GM23338 (cell line): ENCODE measurements at regions not wholly inside any gene's neighbourhood (a gene's known extent, or its start where the extent isn't known, plus 50 kb on each side); places are given as distances from the start of the nearest gene placed in this dataset.

Experiments used
- ATAC-seq: fragments of 200-7000 bp; cut with Tn5 transposase; 3 replicates; pipeline ENCODE4 v1.9.1; 2020
- DNase-seq: peaks from one replicate; pipeline ENCODE4 v3.0.0-alpha.2; 2015; ENCODE audit warnings: low spot score
- H2AFZ ChIP-seq: fragments of 200-600 bp; sonication (generic); 2 replicates; pipeline ENCODE4 v1.8.0; 2016; ENCODE audit warnings: antibody characterized with exemption, mild to moderate bottlenecking, moderate library complexity
- H3F3A ChIP-seq: fragments of 200-600 bp; sonication (generic); replicated peaks from 2 replicates; pipeline ENCODE4 v1.8.0; 2017; ENCODE audit warnings: antibody characterized with exemption, mixed run types, low read depth
- H3K27ac ChIP-seq: fragments of 200-600 bp; sonication (generic); 2 replicates; pipeline ENCODE4 v1.6.1; 2016; ENCODE audit warnings: low read depth
- H3K27me3 ChIP-seq: fragments of 200-600 bp; sonication (generic); 2 replicates; pipeline ENCODE4 v1.8.0; 2016; ENCODE audit warnings: mild to moderate bottlenecking, mixed run types, moderate library complexity; ENCODE audit not compliant: insufficient read depth
- H3K36me3 ChIP-seq: fragments of 200-600 bp; sonication (generic); 2 replicates; pipeline ENCODE4 v1.8.0; 2016; ENCODE audit warnings: mild to moderate bottlenecking; ENCODE audit not compliant: insufficient read depth
- H3K4me1 ChIP-seq: fragments of 200-600 bp; sonication (generic); 2 replicates; pipeline ENCODE4 v1.8.0; 2016; ENCODE audit warnings: mild to moderate bottlenecking, moderate library complexity; ENCODE audit not compliant: insufficient read depth
- H3K4me2 ChIP-seq: fragments of 200-600 bp; sonication (generic); 2 replicates; pipeline ENCODE4 v1.7.1; 2017; ENCODE audit warnings: mixed run types
- H3K4me3 ChIP-seq: fragments of 200-600 bp; sonication (generic); 2 replicates; pipeline ENCODE4 v1.6.1; 2016; ENCODE audit warnings: mixed run types
- H3K79me2 ChIP-seq: fragments of 200-600 bp; sonication (generic); replicated peaks from 2 replicates; pipeline ENCODE4 v1.8.0; 2017; ENCODE audit warnings: mild to moderate bottlenecking; ENCODE audit not compliant: insufficient read depth
- H3K9me2 ChIP-seq: fragments of 200-600 bp; sonication (generic); 2 replicates; pipeline ENCODE4 v1.8.0; 2017; ENCODE audit not compliant: insufficient read depth
- H4K20me1 ChIP-seq: fragments of 200-600 bp; sonication (generic); replicated peaks from 2 replicates; pipeline ENCODE4 v1.8.0; 2017; ENCODE audit warnings: mild to moderate bottlenecking; ENCODE audit not compliant: insufficient read depth
- H3K27ac Mint-ChIP-seq: 2 replicates; pipeline ENCODE4 v1.8.0; 2020; ENCODE audit warnings: inconsistent platforms, mild to moderate bottlenecking, moderate library complexity, mixed read lengths
- H3K27me3 Mint-ChIP-seq: 3 replicates; pipeline ENCODE4 v1.8.0; 2022; ENCODE audit warnings: low read depth, mild to moderate bottlenecking, moderate library complexity, mixed read lengths, inconsistent platforms; ENCODE audit not compliant: insufficient read depth, poor library complexity
- H3K36me3 Mint-ChIP-seq: 3 replicates; pipeline ENCODE4 v1.8.0; 2021; ENCODE audit warnings: low read depth, mild to moderate bottlenecking, inconsistent platforms, moderate library complexity, mixed read lengths
- H3K4me1 Mint-ChIP-seq: 3 replicates; pipeline ENCODE4 v1.8.0; 2020; ENCODE audit warnings: mild to moderate bottlenecking, inconsistent platforms, mixed read lengths
- H3K4me3 Mint-ChIP-seq: 3 replicates; pipeline ENCODE4 v1.8.0; 2021; ENCODE audit warnings: moderate library complexity, mild to moderate bottlenecking, inconsistent platforms, mixed read lengths
- H3K9me3 Mint-ChIP-seq: 3 replicates; pipeline ENCODE4 v1.8.0; 2020; ENCODE audit warnings: moderate library complexity, mild to moderate bottlenecking, inconsistent platforms, mixed read lengths
- NANOG ChIP-seq: IDR thresholded peaks from 2 replicates; pipeline ENCODE4 v1.6.1; 2016; ENCODE audit warnings: antibody characterized with exemption, borderline replicate concordance
- ZNF331 ChIP-seq: fragments of 250-450 bp; sonication (Bioruptor Pico); IDR thresholded peaks from 2 replicates; pipeline ENCODE4 v1.5.0; 2020; ENCODE audit warnings: low read depth, mild to moderate bottlenecking, moderate library complexity
- ZNF462 ChIP-seq: fragments of 250-450 bp; sonication (Bioruptor Pico); IDR thresholded peaks from 2 replicates; pipeline ENCODE4 v1.5.0; 2020; ENCODE audit warnings: mild to moderate bottlenecking, moderate library complexity

DNA sequence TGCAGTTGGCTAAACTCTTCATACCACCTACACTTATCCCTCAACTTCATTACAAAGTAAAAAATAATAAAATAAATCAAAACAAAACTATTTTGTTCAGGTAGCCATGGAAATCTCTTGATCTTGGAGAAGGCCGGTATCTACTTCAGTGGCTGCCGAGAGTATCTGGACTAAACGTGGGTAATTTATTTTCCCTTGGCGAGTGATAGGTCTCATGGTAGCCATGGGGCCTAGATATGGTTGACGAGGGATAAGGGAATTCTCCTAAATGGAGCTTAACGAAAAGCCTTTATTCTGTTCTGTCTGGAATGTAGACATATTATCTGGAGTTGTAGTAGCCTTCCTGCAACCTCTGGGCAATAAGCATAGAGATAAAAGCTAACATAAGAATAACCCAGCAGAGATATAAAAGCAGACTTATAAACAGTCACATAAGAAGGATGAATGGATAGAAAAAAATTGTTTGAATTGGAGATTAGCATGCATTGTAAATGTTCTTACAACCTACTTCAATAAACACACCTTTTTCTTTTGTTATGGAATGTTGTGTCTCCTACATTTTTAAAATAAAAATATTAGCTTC, 281.3 kb upstream of the ARRDC4 start:
- TF ChIP-seq ZNF462 (CRISPR knock-in tag) (no peak), NANOG (no peak)
- Mint-ChIP-seq H3K27me3 (no peaks in the 10 kb centered on the region), H3K4me1 (no peaks in the 10 kb centered on the region), H3K4me3 (no peak overlapping the region), H3K36me3 (no peaks in the 10 kb centered on the region), H3K27ac (no peak overlapping the region), H3K9me3 (no peaks in the 10 kb centered on the region)
- no peaks in the 10 kb centered on the region for H3F3A ChIP-seq
- no peak overlapping the region for H3K27ac ChIP-seq
- ATAC-seq (no peak), DNase-seq (no peak)
- no peaks in the 10 kb centered on the region for H4K20me1 ChIP-seq
- H2AFZ ChIP-seq, result no peak overlapping the region
- no peaks in the 10 kb centered on the region for H3K4me1 ChIP-seq
- H3K36me3 ChIP-seq, result no peaks in the 10 kb centered on the region
- 0 out of 2 replicates have a peak, but pooled peaks cover 2% of the 10 kb centered on the region for H3K9me2 ChIP-seq
- H3K79me2 ChIP-seq, result no peaks in the 10 kb centered on the region
- H3K27me3 ChIP-seq, result no peaks in the 10 kb centered on the region
- H3K4me2 ChIP-seq, result no peak overlapping the region
- H3K4me3 ChIP-seq, result no peak overlapping the region

- Mint-ChIP-seq H3K27me3 (no peaks in the 10 kb centered on the region), H3K4me1 (no peaks in the 10 kb centered on the region), H3K36me3 (no peaks in the 10 kb centered on the region), H3K9me3 (no peaks in the 10 kb centered on the region), H3K27ac (no peak overlapping the region), H3K4me3 (no peak overlapping the region)
- no peaks in the 10 kb centered on the region for H4K20me1 ChIP-seq
- no peak for ATAC-seq
- DNase-seq, result no peak
- no peak overlapping the region for H3K27ac ChIP-seq
- H3K9me2 ChIP-seq, result 0 out of 2 replicates have a peak, but pooled peaks cover 2% of the 10 kb centered on the region
- no peaks in the 10 kb centered on the region for H3K27me3 ChIP-seq
- H2AFZ ChIP-seq, result no peak overlapping the region
- no peaks in the 10 kb centered on the region for H3K4me1 ChIP-seq
- no peaks in the 10 kb centered on the region for H3K79me2 ChIP-seq
- TF ChIP-seq NANOG (no peak), ZNF331 (CRISPR knock-in tag) (no peak)
- no peaks in the 10 kb centered on the region for H3K36me3 ChIP-seq
- H3F3A ChIP-seq, result no peaks in the 10 kb centered on the region
- H3K4me2 ChIP-seq, result no peak overlapping the region
- H3K4me3 ChIP-seq, result no peak overlapping the region
Measured at GRCh38 chr15:97680606-97681220, 279.8 kb upstream of the ARRDC4 start.
